BE2C (cell line): ENCODE measurements at regions not wholly inside any gene's neighbourhood (a gene's known extent, or its start where the extent isn't known, plus 50 kb on each side); places are given as distances from the start of the nearest gene placed in this dataset.
A peak's percentile ranks its signal among the peaks of the same experiment; 100 is the strongest.

Experiments used
- DNase-seq: peaks from one replicate; pipeline ENCODE4 v3.0.0-alpha.2; 2020
- H3K27me3 ChIP-seq: fragments of 250-450 bp; sonication (Bioruptor Pico); 2 replicates; pipeline ENCODE4 v1.5.1; 2020; ENCODE audit warnings: mild to moderate bottlenecking
- H3K36me3 ChIP-seq: fragments of 250-450 bp; sonication (Bioruptor Pico); 2 replicates; pipeline ENCODE4 v1.5.1; 2020; ENCODE audit warnings: mild to moderate bottlenecking
- H3K4me1 ChIP-seq: fragments of 250-450 bp; sonication (Bioruptor Pico); 2 replicates; pipeline ENCODE4 v1.5.1; 2020
- H3K4me3 ChIP-seq: 2 replicates; pipeline ENCODE4 v1.5.1; 2011; ENCODE audit warnings: low read depth, low read length
- H3K9me3 ChIP-seq: fragments of 250-450 bp; sonication (Bioruptor Pico); 2 replicates; pipeline ENCODE4 v1.5.1; 2020
- TF ChIP-seq, protein P1 (sequence below): IDR thresholded peaks from 2 replicates; pipeline ENCODE4 v1.5.1; 2012; ENCODE audit warnings: mild to moderate bottlenecking, low read depth, low read length

DNA sequence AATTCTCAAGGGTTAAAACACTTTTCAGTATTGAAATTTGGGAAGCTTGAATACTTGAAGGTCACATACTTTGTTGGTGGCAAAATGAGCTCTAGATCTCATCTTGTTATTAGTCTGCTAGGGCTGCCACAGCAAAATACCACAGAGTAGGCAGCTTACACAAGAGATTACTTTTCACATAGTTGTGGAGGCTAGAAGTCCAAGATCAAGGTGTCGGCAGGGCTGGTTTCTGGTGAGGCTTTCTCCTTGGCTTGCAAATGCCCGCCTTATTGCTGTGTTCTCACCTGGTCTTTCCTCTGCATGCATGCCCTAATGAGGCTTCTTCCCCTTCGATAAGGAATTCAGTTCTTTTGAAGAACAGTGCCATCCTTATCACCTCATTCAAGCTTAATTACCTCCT is 270.8 kb upstream of the ANKRD55 start:
- Histone ChIP-seq H3K36me3 (no peaks in the 10 kb centered on the region), H3K27me3 (no peaks in the 10 kb centered on the region), H3K4me3 (no peak overlapping the region), H3K4me1 (peaks cover 5% of the 10 kb centered on the region; the same call in 1 of the 2 replicates), H3K9me3 (no peaks in the 10 kb centered on the region)
- no peak for DNase-seq
- TF ChIP-seq, protein P1, sequence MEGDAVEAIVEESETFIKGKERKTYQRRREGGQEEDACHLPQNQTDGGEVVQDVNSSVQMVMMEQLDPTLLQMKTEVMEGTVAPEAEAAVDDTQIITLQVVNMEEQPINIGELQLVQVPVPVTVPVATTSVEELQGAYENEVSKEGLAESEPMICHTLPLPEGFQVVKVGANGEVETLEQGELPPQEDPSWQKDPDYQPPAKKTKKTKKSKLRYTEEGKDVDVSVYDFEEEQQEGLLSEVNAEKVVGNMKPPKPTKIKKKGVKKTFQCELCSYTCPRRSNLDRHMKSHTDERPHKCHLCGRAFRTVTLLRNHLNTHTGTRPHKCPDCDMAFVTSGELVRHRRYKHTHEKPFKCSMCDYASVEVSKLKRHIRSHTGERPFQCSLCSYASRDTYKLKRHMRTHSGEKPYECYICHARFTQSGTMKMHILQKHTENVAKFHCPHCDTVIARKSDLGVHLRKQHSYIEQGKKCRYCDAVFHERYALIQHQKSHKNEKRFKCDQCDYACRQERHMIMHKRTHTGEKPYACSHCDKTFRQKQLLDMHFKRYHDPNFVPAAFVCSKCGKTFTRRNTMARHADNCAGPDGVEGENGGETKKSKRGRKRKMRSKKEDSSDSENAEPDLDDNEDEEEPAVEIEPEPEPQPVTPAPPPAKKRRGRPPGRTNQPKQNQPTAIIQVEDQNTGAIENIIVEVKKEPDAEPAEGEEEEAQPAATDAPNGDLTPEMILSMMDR = no peak

DNA sequence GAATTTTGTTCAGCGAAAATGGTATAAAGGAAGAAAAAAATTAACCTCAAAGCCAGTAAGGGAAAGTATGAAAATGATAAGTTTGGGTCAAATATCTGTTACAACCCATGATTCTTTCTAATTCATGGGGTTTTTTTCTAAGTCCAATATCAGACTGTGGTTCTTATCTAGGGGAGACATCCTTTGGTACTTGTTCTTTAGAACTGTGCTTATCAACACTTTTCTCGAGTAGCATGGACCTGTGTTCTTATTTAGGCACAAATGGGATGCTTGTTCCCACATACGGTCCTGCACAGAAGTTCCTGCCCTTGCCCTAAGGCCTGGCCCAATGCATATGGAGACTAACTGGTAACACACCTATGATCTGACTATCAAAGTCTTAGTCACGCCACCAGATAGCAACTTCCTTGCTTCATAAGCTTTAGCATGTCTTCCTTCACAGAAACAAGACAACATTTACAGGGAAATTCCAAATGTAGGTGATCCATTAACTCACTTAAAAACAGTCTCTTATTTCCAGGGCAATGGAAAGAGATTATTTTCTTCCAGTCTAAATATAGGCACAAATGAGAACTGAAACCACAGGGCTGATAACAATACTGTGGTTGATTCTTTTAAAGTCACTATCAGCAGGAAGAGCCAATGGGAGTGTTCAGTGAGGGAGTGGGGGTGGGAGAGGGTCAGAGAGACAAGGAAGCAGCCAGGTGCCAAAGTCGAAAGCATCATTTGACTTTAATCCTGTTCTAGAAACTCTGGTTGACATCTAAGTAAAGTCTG is 268.8 kb upstream of the ANKRD55 start:
- TF ChIP-seq, protein P1 = no peak
- Histone ChIP-seq H3K36me3 (no peaks in the 10 kb centered on the region), H3K9me3 (peaks cover 5% of the 10 kb centered on the region), H3K4me1 (peaks cover 15% of the 10 kb centered on the region), H3K27me3 (no peaks in the 10 kb centered on the region), H3K4me3 (no peak overlapping the region)
- no peak for DNase-seq

DNA sequence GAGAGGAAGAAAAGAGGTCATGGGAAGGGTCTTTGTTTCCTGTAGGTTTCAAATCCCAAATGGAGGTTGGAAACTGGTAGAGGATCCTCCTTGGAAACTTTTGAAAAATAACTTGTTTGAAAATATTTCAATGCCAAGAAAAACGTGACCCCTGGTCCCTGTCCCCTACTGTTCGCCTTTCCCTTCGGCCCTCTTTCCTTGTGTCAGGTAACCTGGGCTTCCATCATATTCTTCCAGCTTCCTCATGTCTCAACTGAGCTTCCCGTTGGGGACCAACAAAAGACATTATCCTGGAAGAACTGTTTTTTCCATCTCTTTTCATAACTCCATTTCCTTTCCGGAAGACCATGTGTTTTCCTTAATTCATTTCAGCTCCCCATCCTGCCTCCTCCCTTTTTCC is 266.8 kb upstream of the ANKRD55 start:
- TF ChIP-seq, protein P1 = no peak
- H3K4me3 ChIP-seq = no peak overlapping the region
- H3K27me3 ChIP-seq = no peaks in the 10 kb centered on the region
- peaks cover 5% of the 10 kb centered on the region for H3K9me3 ChIP-seq
- no peak for DNase-seq
- H3K4me1 ChIP-seq = peaks cover 16% of the 10 kb centered on the region
- no peaks in the 10 kb centered on the region for H3K36me3 ChIP-seq

DNA sequence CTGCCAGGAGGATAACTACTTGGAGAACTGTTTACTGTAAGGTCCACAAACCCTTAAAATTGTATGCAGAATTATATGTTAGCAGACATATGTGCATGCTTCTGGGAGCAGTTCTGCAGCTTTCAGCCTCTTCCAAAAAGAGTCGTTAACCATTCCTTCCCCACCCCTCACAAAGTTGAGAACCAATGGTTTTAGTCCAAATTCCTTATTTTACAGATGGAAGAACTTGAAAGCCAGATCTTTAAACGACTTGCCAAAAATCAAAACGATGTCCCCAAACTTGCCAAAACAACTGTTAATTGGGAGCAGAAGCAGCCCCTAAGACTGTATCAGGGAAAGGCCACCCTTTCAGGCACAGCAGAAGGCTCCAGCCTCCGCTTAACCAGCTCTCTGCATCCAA is 266.4 kb upstream of the ANKRD55 start:
- Histone ChIP-seq H3K36me3 (no peaks in the 10 kb centered on the region), H3K4me1 (peaks cover 16% of the 10 kb centered on the region), H3K27me3 (no peaks in the 10 kb centered on the region), H3K4me3 (no peak overlapping the region), H3K9me3 (peaks cover 5% of the 10 kb centered on the region)
- TF ChIP-seq, protein P1 = no peak
- DNase-seq = no peak

DNA sequence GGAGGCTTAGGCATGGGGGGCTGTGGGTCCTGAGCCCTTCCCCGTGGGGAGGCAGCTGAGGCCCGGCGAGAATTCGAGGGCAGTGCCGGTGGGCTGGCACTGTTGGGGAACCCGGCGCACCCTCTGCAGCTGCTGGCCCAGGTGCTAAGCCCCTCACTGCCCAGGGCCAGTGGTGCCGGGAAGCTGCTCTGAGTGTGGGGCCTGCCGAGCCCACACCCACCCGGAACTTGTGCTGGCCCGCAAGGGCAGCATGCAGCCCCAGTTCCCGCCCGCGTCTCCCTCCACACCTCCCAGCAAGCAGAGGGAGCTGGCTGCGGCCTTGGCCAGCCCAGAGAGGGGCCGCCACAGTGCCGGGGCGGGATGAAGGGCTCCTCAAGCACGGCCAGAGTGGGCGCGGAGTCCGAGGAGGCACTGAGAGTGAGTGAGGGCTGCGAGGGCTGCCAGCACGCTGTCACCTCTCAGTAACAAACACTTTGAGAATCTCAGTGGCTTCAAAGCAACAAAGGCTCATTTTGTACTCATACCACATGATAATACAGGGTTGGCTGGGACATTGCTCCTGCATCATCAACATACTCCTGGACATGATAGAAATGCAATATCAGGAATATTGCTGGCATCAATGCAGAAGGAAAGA is 265.7 kb upstream of the ANKRD55 start:
- TF ChIP-seq, protein P1 = no peak
- H3K4me1 ChIP-seq = peaks cover 16% of the 10 kb centered on the region
- DNase-seq = no peak
- peaks cover 5% of the 10 kb centered on the region for H3K9me3 ChIP-seq
- H3K27me3 ChIP-seq = no peaks in the 10 kb centered on the region
- no peaks in the 10 kb centered on the region for H3K36me3 ChIP-seq
- H3K4me3 ChIP-seq = no peak overlapping the region

DNA sequence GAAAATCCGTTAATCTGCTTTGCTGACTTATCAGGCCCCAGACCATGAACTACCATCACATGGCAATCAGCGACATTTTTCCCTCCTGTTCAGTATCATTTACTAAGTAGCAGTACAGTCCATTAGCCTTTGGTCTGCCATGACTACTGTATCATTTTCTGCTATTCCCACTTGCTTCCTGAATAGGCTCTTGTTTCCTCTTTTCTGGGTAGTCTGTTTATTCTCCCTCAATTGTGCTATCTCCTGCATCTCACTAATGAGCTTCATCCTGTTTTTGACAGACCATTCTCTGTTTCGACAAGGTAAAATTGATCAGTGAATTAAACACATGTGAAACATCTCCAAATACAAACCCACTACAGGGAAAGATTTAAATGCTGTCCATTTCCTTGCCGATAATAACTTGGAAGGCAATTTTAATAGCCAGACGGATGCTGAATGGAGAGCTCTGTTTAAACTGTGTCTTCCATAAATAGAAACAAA is 263.5 kb upstream of the ANKRD55 start:
- Histone ChIP-seq H3K4me1 (peaks cover 11% of the 10 kb centered on the region), H3K4me3 (no peak overlapping the region), H3K36me3 (no peaks in the 10 kb centered on the region), H3K27me3 (no peaks in the 10 kb centered on the region), H3K9me3 (peaks cover 5% of the 10 kb centered on the region)
- TF ChIP-seq, protein P1 = no peak
- DNase-seq = peak; percentile 67
